WERI-Rb-1 (cell line): ENCODE measurements at regions not wholly inside any gene's neighbourhood (a gene's known extent, or its start where the extent isn't known, plus 50 kb on each side); places are given as distances from the start of the nearest gene placed in this dataset.
A peak's percentile ranks its signal among the peaks of the same experiment; 100 is the strongest.
"Not testable (repeated sequence)": the region's sequence is repeated elsewhere in the genome, so short reads cannot be mapped to it uniquely, and the experiment has no call there.

Experiments
- DNase-seq: peaks from one replicate; pipeline ENCODE4 v3.0.0-alpha.2; 2020
- H3K27ac ChIP-seq: fragments of 250-450 bp; sonication (Bioruptor Pico); 2 replicates; pipeline ENCODE4 v1.5.1; 2020; ENCODE audit warnings: mild to moderate bottlenecking, moderate library complexity
- H3K27me3 ChIP-seq: fragments of 250-450 bp; sonication (Bioruptor Pico); 2 replicates; pipeline ENCODE4 v1.5.1; 2021; ENCODE audit warnings: mild to moderate bottlenecking, low read depth, moderate library complexity; ENCODE audit not compliant: insufficient read depth, severe bottlenecking
- H3K36me3 ChIP-seq: fragments of 250-450 bp; sonication (Bioruptor Pico); 2 replicates; pipeline ENCODE4 v1.5.1; 2020; ENCODE audit warnings: mild to moderate bottlenecking, moderate library complexity
- H3K4me3 ChIP-seq: 2 replicates; pipeline ENCODE4 v1.5.1; 2011; ENCODE audit warnings: low read depth, mild to moderate bottlenecking, control low read depth, low read length
- H3K9me3 ChIP-seq: fragments of 250-450 bp; sonication (Bioruptor Pico); 2 replicates; pipeline ENCODE4 v1.5.1; 2021; ENCODE audit warnings: mild to moderate bottlenecking, moderate library complexity; ENCODE audit not compliant: severe bottlenecking
- CTCF ChIP-seq: IDR thresholded peaks from 2 replicates; pipeline ENCODE4 v1.5.1; 2011; ENCODE audit warnings: low read depth, mild to moderate bottlenecking, control low read depth, inconsistent platforms, low read length

GRCh38 chr17:34012709-34013375 is 242.2 kb upstream of the CCL2 start:
- peaks cover 3% of the 10 kb centered on the region for H3K9me3 ChIP-seq
- TF ChIP-seq CTCF: no peak
- no peaks in the 10 kb centered on the region for H3K27me3 ChIP-seq
- H3K4me3 ChIP-seq: no peak overlapping the region
- H3K36me3 ChIP-seq: no peaks in the 10 kb centered on the region
- H3K27ac ChIP-seq: no peak overlapping the region
- DNase-seq: no peak

DNA sequence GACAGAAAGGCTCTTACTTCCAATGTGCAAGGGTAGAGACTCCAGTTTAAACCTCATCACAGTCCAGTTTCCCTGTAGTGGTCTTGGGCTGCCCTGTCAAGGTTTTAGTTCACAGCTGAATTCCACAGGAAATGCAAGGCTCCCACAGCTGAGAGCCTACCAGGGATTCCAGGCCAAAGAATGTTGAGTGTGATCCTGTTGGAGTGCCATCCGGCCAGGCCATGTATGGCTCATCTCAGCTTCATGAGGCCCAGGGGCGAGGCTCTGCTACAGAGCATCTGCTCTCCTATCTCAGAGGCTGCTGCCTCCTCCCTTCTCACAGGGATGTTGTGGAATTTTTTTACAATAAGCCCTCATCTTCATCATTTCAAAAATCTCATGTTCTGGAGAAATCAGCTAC is 239.8 kb upstream of the CCL2 start:
- peaks cover 3% of the 10 kb centered on the region for H3K9me3 ChIP-seq
- peak; percentile 38 for DNase-seq
- H3K36me3 ChIP-seq: no peaks in the 10 kb centered on the region
- no peak overlapping the region for H3K4me3 ChIP-seq
- TF ChIP-seq CTCF: no peak
- H3K27me3 ChIP-seq: no peaks in the 10 kb centered on the region
- H3K27ac ChIP-seq: no peak overlapping the region

DNA sequence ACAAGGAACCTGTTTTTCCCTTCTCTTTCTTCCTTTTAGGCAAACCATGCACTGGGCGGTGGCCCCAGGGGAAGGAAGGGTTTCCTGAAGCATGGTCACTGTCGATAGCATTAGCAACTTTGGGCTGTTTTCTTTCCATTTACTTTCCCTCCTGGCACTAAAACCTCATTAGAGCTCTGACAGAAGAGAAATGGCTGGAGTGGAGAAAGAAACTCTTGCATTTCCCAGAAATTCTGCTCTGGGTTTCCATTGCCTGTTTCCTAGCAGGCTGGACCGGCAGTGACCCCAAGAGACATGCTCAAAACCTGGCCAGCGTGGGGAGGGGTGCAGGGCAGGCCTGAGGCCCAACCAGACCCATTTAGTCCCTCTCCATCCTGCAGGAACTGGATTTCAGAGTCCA is 230.7 kb upstream of the CCL2 start:
- Histone ChIP-seq H3K9me3 (no peaks in the 10 kb centered on the region), H3K36me3 (no peaks in the 10 kb centered on the region), H3K4me3 (no peak overlapping the region), H3K27me3 (no peaks in the 10 kb centered on the region), H3K27ac (no peak overlapping the region)
- no peak for TF ChIP-seq CTCF
- no peak for DNase-seq

DNA sequence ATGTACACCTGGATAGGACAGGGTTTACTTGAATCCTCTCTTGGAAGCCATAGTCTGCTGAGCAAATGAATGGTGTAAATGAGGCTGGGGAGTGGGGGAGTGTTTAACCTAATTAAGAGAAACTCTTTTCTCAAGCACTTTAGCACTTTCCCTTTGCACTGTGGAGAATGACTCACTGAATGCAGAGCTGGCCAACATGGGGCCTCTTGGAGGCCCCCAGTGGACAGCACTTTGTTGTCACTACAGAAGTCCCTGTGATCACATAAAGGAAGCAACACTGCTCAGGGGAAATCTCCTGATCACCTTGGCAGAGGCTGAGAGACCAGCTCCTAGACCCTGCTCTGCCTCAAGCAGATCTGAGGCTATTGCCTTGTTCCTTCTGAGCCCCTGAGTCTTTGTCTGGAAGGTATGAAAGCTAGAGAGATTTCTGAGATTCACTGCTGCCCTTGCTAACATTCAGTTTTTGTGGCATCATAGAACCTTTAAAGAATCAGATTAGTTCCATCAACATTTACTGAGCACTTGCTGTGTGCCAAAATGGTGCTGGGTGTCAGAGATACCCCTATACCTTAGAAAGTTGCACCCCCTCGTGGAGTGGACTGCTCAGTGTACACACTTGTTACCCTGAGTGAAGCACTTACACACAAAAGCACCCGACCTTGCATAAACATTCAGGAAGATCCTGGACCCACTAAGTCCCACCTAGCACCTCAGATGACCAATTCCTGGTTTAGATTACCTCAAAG is 230.1 kb upstream of the CCL2 start:
- peak; percentile 43; the same call in 1 of the 2 replicates for TF ChIP-seq CTCF
- peak; percentile 61 for DNase-seq
- Histone ChIP-seq H3K36me3 (no peaks in the 10 kb centered on the region), H3K27me3 (no peaks in the 10 kb centered on the region), H3K9me3 (no peaks in the 10 kb centered on the region), H3K4me3 (no peak overlapping the region), H3K27ac (no peak overlapping the region)

DNA sequence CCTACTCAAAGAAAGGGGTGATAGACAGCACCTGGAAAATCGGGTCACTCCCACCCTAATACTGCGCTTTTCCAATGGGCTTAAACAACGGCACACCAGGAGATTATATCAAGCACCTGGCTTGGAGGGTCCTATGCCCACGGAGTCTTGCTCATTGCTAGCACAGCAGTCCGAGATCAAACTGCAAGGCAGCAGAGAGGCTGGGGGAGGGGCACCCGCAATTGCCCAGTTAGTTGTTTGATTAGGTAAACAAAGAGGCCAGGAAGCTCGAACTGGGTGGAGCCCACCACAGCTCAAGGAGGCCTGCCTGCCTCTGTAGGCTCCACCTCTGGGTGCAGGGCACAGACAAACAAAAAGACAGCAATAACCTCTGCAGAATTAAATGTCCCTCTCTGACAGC is 224.5 kb upstream of the CCL2 start:
- H3K9me3 ChIP-seq, H3K27ac ChIP-seq, DNase-seq: not testable (repeated sequence)

GRCh38 chr17:34032305-34032704 is 222.8 kb upstream of the CCL2 start:
- not testable (repeated sequence) for H3K27me3 ChIP-seq, H3K36me3 ChIP-seq, H3K9me3 ChIP-seq, H3K4me3 ChIP-seq, DNase-seq, H3K27ac ChIP-seq

More for the DNA sequence above, 224.5 kb upstream of the CCL2 start:
- H3K27me3 ChIP-seq, H3K4me3 ChIP-seq, H3K36me3 ChIP-seq: not testable (repeated sequence)

- not testable (repeated sequence) for H3K4me3 ChIP-seq, H3K27ac ChIP-seq, H3K36me3 ChIP-seq, H3K9me3 ChIP-seq, DNase-seq, H3K27me3 ChIP-seq
Observed at GRCh38 chr17:34038786-34039185, 216.3 kb upstream of the CCL2 start.

DNA sequence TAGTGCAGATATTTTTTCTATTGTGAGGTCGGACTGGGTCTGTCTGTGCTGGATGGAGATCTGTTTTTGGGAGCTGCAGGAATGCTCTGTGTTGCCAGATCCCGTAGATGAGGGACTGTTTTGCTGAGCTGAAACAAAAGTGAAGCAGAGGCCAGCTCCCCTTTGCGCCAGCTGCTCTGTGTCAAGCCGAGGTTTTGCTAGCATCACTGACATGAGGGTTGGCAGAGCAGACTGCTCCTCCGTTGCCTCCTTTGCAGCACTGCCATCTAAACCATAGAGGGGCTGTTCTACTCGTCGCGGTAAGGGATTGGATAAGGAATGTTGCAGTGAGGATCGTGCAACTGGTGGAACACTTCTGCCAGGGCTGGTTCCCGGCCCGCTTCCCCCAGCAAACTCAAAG is 215.9 kb upstream of the CCL2 start:
- not testable (repeated sequence) for H3K9me3 ChIP-seq, H3K27ac ChIP-seq, H3K4me3 ChIP-seq, H3K27me3 ChIP-seq, DNase-seq, H3K36me3 ChIP-seq

DNA sequence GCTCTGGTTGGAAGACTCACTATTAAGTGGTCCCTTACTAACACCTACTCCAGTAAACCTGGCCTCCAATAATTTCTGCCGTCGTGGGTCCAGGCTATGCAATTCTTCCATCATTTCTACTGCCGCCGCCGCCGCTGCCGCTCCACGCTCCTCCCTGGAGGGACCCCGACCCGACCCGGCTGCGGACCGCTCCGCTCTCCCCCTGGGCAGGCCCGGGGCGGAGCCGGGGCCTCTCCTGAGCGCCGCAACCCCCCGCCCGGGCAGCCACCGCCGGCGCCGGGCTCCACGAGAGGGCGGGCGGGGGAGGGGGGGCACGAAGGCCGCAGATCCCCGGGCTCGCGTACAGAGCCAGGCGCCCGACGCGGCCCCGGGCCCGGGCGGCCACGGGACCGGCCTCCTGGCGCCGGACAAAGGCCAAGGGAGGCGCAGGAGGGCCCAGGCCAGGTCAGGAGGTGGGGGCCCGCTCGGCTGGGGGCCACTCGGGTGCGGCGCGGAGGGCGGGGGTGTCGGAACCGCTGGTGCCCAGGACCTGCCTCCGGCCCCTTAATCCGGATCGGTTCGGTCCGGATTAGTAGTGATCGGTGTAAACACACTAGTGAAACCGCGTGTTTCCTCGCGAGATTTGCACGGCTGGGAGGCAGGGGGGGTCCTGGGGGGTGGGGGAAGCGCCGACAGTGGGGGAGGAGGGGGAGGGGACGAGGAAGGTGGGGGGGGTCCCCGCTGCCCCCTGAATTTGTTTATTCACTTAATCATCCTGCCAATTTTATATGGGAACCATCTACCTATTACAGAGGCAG is 215.1 kb upstream of the CCL2 start:
- H3K27me3 ChIP-seq, H3K36me3 ChIP-seq, H3K9me3 ChIP-seq, DNase-seq, H3K4me3 ChIP-seq, H3K27ac ChIP-seq: not testable (repeated sequence)
